HT1080 (cell line): ENCODE measurements at regions not wholly inside any gene's neighbourhood (a gene's known extent, or its start where the extent isn't known, plus 50 kb on each side); places are given as distances from the start of the nearest gene placed in this dataset.
A peak's percentile ranks its signal among the peaks of the same experiment; 100 is the strongest.
"Not testable (repeated sequence)": the region's sequence is repeated elsewhere in the genome, so short reads cannot be mapped to it uniquely, and the experiment has no call there.

Experiments
- DNase-seq: peaks from one replicate; pipeline ENCODE4 v3.0.0-alpha.2; 2015; ENCODE audit warnings: low read depth

DNA sequence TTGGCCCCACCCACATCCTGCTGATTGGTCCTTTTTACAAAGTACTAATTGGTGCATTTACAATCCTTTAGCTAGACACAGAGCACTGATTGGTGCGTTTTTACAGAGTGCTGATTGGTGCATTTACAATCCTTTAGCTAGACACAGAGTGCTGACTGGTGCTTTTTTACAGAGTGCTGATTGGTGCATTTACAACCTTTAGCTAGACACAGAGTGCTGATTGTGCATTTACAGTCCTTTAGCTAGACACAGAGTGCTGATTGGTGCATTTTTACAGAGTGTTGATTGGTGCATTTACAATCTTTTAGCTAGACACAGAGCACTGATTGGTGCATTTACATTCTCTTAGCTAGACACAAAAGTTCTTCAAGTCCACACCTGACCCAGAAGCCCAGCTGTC is 144.2 kb upstream of the XIRP2 start:
- not testable (repeated sequence) for DNase-seq

DNA sequence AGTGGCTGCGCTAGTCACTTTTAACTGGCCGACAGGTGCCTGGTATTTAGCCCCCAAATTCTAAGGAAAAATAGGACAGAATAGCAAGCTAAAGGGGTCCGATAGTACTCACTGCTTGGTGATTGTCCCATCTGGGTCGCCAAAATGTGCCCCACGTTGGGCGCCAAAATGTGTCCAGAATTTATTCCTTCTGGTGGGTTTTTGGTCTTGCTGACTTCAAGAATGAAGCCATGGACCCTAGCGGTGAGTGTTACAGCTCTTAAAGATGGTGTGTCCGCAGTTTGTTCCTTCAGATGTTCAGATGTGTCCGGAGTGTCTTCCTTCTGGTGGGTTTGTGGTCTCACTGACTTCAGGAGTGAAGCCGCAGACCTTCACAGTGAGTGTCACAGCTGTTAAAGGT is 144.8 kb upstream of the XIRP2 start:
- not testable (repeated sequence) for DNase-seq

DNA sequence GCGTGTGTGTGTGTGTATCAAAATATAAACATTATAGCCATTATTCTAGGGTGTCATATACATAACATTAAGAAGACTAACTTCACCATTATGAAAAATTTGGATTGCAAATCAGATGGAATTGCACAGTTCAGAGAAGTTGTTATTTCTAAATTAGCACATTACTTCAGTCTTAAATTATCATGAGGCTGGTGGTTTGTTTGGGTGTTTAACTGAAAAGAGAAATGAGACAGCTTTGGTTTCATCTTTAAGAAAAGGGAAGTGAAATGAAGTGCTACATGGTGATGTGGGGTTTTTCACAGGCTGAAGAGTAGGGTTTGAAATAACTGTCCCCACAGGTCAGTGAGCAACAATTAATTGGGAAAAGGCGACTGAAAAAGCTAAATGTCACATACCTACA is 161.2 kb upstream of the XIRP2 start:
- no peak for DNase-seq

DNA sequence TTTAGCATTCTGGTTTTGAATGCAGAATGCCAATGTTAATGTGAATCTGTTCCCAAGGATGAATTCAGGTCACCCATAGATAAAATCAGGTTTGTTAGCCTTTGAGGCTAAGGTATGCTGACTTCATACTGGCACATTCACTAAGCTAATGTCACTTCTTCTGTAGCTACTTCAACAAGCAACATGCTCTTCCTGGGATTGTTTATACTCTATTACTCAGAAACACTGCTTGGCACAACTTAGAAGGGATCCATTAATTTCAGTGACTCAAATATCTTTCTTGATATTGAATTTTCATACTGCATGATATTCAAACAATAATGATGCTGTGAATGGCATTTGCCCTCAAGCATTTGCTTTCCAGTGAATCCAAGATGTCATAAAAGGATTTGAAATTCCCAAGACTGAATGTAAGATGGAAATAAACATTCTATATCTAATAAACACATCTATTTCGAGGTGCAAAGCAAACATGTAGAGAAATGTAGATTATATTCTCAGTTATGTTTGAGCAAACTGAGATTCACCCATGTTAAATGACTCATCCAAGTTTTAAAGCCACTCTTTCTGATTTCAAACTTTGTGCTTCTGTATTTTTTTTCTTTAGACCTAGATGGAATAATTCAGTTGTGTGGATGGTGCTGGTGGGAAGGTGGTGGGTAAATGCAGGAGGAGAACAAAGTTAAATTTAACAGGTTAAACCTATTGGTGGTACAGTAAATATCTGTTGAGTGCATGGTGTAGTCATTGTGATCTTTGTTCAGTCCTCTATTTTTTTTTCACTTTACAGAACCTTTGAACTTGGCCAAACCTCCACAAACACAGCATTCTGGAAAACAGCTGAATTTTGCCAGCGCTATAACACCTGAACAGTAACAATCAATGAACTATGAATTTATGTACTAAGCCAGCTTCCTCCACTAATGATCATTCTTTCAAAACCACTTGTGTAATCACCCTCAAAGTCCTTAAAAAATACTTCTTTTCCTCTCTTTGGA is 162.1 kb upstream of the XIRP2 start:
- no peak for DNase-seq

DNA sequence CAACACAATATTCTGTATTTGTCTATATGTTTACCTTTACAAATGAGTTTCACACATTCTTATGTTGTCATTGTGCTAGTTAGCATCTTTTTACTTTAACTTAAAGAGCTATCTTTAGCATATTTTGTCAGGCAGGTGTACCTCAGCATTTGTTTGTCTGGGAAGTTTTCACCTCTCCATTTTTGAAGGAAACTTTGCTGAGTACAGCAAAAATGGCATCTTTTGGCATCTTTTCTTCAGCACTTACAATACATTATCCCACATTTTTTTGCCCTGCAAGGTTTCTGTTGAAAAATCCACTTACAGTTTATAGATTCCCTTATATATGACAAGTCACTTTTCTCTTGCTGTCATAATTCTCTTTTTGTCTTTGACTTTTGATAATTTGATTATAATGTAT is 171.3 kb upstream of the XIRP2 start:
- DNase-seq: no peak

DNA sequence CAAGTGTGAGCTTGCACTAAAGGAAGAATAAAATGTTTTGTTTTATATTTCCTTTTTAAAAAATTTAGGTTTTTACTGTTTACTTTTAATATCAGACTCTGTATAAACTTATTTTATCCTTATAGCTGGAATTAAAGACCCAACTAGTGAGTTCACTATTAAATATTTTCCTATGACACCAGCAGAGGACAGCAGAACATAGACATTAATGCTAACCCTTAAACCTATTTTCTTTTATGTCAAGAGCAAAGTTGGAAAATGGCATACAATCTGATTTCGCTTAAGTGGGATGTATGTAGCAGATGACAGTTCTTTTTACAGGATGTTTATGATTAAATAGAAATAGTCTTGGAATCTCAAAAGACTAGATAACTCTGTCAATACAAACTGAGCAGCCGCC is 188.2 kb upstream of the XIRP2 start:
- no peak for DNase-seq

DNA sequence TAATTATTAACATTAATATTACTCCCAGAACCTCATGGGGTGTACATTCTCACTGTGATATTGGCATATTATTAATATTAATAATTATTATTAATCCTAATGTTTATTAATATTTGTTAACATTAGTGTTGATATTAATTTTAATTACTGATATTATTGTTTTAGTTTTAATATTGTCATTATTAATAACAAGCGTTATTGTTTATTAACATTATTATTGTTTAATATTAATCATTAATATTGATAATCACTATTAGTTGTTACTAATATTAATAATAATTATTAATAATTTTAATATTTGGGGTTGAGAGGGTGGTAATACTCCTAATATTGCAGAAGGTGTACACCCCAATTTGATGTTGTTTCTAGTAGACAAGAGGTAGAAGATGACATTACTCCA is 193.1 kb upstream of the XIRP2 start:
- no peak for DNase-seq

DNA sequence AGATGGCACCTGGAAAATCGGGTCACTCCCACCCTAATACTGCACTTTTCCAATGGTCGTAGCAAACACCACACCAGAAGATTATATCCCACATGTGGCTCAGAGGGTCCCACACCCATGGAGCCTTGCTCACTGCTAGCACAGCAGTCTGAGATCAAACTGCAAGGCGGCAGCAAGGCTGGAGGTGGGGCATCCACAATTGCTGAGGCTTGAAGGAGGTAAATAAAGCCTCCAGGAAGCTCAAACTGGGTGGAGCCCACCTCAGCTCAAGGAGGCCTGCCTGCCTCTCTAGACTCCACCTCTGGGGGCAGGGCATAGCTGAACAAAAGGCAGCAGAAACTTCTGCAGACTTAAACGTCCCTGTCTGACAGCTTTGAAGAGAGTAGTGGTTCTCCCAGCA is 192.0 kb upstream of the SCN7A start:
- not testable (repeated sequence) for DNase-seq

DNA sequence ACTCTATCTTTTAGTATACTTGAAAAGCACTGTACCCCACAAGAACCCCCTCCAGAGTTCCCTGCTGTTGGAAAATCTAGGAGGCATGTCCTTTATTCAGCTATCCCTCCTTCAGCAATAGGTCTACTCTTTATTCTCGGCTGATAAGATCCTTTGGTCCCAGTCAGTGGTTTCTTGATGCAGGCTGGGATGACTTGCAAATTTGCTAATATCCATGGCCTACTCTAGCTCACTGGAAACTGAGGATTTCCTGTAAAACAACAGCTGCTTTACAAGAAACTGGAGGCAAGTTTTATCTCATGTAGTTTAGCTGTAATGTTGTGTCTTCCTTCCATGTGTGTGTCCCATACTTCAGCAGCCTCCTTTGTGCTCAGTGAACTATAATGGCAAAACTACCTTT is 183.9 kb upstream of the SCN7A start:
- no peak for DNase-seq

DNA sequence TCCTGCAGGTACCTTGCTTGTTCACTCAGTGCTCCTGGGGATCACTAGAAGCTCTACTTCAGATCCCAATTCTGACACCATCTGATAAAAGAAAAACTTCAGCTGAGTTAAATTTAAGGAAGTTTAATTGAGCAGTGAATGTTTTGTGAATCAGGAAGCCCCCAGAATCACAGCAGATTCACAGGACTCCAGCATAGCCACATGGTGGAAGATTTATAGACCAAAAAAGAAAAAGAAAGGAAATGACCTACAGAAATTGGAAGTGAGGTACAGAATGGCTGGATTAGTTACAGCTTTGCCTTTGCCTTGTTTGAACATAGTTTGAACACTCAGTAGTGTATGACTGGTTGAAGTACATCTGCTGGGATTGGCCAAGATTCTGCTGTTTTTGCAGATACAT is 182.7 kb upstream of the SCN7A start:
- DNase-seq: no peak

DNA sequence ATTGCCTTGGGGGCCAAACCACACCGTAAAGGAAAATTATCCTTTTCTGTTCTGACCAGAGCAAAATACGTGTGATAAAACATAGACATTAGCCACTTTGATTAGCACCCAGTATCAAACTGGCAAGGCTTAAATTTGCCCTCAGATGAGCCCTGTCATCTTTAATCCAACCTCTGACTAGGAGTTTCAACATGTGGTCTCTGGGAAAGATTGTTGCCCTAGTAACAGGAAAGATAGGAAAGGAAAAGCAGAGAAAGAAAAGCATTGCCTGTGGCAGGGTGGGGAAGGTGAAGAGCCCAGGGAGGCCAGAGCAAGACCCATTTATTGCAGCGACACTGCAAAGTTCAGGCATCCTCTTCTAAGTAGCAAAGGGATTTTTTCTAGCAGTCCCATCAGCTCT is 181.5 kb upstream of the SCN7A start:
- no peak for DNase-seq

DNA sequence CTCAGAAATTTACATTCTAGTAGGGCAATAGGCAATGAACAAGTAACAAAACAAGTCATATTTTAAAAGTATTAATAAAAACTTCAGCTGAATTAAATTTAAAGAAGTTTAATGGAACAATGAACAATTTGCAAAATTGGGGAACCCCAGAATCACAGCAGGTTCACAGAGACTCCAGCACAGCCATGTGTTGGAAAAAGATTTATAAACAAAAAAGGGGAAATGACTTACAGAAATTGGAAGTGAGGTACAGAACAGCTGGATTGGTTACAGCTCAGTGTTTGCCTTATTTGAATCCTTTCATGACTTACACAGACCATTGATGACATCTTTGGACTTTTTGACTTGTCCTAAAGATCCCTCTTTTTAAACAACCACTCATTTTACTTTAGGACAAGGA is 179.9 kb upstream of the SCN7A start:
- DNase-seq: no peak

DNA sequence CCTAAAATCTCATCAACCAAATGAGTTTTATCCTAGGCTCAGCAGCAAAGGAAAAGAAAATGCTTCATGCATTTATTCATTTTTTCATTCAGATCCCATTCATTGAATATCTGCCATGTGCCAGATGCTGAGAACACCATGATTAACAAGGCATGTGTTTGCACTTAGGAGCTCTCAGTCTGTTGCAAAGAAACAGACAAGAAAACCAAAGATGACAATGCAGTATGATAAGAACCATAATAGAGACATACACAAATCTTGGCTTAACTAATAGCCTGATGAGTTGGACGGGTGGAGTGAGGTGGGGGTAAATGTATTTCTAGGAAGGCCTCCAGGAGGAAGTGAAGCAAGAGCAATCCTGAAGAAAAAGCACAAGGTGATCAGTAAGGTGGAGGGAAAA is 177.8 kb upstream of the SCN7A start:
- no peak for DNase-seq

DNA sequence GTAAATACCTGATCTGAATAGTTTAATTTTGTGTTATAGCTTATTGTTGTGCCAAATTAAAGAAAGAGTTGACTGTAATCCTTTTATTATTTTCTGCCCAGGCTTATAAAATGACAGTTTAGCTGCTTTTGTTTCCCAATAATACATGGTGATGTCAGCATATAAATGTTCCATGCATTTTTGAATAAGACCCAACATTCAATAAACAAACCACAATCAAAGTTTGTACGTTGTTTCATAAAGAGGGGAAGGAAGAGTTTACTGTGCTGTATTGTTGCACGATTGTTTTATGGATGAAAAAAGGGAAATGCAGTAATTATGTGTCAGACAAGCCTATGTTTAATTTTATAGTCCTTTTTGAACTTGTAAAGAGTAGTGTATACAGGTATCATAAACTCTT is 177.2 kb upstream of the SCN7A start:
- DNase-seq: no peak

DNA sequence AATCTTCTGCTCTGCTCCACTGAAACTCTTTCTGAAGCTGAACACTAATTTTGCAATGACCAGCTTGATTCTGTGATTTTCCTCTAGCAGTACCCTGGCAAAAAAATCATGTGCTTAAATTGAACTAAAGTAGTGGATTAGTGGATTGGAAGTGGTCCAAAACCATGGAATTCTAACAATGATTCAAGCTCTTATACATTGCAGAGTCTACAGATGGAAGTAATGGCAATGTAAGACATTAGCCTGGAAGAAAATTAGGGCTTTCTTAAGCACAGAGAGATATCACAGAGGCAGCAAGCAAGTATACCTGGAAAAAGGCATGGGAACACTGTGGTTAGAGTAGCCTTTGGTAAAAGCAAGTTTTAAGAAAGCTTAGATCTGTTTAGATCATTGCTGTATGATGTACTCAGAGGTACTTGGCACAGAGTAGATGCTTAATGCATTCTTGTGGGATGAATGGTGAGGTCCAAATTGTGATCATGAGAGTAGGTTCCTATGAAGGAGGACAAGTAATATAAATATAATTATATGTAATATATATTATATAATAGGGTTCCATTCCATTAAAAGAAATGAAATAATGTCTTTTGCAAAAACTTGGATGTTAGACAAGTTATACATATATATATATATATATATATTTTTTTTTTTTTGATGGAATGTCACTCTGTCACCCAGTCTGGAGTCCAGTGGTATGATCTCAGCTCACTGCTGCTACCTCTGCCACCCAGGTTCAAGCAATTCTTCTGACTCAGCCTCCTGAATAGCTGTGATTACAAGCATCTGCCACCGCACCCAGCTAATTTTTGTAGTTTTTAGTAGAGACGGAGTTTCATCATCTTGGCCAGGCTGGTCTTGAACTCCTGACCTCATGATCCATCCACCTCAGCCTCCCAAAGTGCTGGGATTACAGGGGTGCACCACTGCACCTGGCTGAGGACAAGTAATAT is 172.2 kb upstream of the SCN7A start:
- peak; percentile 50 for DNase-seq

DNA sequence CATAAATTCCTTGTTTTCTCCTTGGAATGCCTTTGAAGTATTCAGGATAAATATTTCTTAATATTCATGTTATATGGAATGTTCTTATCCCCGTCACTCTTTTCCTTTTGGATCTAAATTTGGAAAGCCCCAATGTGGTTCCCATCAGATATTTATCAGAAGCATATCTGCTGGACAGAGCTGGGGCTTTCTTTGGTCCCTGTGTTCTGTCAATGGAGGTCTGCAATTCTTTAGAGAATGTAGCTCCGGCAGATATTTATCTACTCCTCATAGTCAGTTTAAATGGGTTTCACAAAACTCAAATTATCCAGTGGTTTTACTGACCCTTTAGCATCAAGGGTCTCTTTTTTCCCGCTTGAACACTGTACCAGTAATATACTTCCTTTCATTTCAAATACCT is 167.8 kb upstream of the SCN7A start:
- no peak for DNase-seq

DNA sequence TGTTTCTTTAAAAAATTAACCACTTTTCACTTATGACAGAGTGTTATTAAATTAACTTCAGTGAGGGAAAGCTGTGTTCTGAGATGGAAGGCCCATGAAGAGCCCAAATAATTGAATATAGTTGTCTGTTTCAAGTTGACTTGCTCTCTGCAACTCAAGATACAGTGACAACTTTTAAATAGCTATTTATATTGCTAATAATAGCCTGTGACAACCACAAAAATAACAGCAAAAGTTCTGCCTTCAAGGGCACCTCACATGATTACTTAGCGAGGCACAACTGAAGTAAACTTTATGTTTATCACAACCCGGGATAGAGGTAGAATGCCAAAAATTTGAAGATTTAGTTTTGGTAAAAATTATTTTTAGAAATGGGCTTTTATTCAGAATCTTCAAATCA is 167.3 kb upstream of the SCN7A start:
- no peak for DNase-seq

DNA sequence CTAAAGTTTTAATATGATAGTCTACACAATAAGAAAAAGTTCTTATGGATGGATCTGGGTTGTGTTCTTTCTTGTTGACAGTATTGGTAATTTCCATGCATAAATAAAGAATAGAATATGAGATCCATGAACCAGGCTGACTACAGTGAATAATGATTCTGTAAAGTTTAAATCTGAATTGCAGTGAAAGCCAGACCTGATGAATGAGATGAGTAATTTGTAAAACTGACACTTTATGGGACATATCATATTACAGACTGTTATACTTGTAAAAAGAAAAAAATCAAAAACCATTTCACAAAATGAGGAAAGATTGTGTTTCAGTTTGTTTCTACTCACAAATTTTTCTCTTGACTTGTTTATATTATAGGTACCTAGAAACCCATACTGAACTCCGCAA is 164.9 kb upstream of the SCN7A start:
- DNase-seq: no peak

DNA sequence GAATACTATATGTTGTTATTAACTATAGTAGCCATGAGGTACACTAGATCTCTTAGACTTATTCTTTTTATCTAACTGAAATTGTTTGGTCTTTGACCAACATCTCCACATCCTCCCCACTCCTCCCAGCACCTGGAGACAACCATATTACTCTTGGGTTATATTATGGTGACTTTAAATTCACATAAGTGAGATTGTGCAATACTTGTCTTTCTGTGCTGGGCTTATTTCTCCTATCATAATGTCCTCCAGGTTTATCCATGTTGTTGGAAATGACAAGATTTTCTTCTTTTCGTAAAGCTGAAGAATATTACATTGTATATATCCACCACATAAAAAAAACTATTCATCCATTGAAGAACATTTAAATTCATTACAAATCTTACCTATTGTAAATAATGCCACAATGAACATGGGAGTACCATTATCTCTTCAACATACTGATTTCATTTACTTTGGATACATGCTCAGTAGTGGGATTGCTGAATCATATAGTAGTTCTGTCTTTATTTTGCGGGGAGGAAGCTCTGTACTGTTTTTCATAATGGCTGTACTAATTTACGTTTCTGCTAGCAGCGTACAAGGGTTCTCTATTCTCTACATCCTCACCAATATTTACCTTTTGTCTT is 159.2 kb upstream of the SCN7A start:
- DNase-seq: peak; percentile 61

DNA sequence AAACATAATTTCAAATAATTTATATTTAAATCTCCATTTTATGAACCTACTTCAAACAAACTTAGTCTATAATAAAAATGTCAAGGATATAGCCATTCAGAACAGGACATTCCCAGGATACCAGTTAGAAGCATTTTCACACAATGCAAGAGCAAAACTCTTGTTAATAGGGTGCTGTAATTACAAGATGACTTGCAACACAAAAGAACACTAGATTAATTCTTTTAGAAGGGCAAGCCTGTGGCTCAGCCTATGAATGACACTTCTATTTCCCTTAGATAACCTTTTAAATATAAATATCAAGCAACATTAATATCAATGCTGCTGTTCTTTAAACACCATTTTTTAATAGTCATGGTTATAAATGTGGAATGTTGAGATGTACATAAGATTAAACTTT is 157.9 kb upstream of the SCN7A start:
- DNase-seq: no peak

DNA sequence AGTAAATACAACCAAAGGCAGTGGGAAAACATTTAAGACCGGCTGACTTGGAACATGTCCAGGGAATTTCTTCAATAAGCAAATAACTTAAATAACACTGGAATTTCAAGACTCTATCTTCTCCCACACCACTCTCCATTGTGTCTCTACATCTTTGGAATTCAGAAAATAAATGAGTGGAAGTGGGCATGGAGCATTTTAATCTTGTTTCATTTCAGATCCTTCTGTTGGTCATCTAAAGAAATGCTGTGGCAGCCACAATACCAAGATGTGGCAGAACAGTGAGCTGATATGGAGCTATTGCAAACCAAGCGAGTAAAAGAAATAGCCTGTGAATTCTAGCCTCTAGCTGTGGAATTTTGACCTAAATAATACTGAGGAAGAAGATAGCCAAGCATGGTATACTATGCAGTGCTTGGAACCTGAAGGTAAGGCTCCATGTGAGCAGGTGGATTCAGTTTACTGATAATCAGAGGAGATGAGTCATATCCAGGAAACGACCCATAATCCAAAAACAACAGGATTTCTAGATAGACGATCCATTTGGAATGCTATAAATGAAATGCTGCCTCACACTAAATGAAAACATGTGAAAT is 157.1 kb upstream of the SCN7A start:
- peak; percentile 49 for DNase-seq
